Fibroblast of skin of left quadriceps (primary cell): ENCODE measurements at regions not wholly inside any gene's neighbourhood (a gene's known extent, or its start where the extent isn't known, plus 50 kb on each side); places are given as distances from the start of the nearest gene placed in this dataset.

Experiments used
- DNase-seq, 2 experiments: peaks; one replicate each; pipeline ENCODE4 v3.0.0-alpha.2; 2013; ENCODE audit warnings: low read depth in 2 of 2

DNA sequence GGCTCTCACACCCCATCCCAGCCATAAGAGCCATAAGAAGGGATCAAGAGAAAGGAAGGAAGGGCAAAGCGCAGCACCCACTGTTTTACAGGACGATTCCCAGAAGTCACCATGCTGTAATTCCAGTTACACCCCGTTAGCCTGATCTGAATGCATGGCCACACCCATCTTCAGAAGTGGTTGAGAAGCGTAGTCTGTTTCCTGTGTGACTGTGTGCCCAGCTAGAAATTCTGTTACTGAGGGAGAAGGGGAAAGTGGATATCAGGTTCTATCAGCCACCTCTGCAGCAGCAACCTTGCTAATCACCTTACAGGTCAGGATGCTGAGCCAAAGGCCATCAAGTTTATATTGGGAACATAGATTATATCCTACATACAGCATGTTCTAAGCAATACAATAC, 260.0 kb downstream of the ABHD5 start:
- no peak for DNase-seq

DNA sequence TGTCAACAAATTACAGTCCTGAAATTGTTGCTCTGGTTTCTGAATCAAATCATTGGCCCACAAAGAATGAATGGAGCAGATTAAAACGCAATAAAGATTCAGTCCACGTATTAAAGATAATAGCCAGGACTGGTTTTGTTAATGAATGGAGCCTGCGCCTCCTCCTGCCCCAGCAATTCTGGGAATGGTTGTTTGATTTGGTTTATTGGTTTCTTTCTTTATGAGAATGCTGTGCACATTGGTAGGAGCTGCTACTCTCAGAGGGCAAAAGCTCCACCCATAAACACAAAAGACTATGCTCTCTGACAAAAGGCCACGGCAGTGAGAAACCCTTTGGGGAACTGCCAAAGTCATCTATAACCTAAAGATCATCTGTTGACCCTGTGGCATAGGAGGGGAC, 261.1 kb downstream of the ABHD5 start:
- DNase-seq, result no peak

DNA sequence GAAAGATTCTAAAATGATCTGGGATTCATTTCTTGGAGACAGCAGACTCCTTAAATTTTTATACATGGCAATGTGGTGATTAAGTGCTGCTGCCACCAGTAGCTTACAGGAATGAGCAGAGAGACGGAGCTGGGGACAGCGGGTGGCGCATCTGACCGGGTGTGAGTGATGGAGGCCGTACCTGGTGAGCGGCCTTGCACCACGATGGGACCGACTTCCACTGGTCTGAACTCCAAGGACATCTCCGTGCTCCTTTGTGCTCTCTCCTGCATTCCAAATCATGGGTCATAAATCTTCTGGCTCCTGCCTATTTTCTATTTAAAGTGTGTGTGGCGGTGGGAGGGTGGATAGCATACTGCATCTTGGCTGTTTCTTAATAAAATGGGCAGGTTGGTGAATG, 262.6 kb downstream of the ABHD5 start:
- no peak for DNase-seq

DNA sequence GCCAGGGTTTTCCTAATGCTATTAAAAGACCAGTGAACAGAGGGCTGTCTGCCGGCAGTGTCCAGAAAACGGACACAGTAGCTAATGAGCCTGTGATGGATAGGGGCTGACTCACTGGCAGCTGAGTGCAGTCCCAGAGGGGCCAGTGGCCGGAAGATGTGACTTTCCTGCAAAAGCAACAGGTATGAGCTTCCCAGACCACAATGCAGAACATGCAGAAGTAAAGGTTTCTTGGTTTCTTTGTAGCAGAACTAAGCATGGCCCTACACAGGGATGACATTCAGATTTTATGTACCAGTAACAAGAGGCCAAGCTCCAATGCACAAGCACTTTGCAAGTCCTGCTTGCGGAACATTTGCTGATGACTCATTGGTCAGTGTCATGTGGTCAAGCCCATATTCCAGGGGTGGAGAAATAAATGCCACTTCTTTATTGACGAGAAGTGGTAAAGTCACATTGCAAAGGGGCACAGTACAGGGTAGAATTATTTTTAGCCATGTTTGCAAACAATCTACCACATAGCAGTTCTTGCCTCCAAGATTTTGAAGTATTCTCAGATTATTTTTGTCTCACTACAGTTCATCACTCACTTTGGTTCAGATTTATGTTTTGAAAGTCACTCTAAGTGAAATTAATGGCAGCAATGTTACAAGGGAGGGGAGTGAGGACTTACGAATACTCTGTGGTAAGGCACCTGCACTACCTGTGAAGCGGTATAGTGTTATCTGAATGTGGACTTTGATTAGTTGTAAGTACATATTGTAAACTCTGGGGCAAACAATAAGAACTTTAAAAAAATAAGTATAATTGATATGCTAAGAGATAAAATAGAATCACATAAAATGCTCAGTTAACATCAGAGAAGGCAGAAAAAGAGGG, 263.3 kb downstream of the ABHD5 start:
- DNase-seq, result no peak

DNA sequence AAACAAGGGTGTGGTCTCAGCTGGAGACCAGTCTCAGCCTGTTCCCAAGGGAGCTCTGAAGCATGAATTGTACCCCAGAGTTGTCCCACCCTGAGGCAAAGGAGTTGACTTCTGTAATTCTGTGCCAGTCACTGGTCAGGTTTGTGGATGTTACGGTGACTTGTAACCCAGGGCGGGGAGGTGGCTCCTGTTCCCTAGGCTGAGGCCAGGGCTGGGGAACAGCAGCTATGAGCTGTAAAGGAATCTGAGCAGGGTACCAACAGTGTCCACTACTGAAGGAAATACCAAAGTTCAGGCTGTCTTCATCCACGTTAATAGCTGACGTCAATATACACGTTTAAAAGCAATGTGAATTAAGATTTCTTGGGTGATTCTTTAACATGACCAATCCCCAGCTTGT, 266.2 kb downstream of the ABHD5 start:
- no peak for DNase-seq

DNA sequence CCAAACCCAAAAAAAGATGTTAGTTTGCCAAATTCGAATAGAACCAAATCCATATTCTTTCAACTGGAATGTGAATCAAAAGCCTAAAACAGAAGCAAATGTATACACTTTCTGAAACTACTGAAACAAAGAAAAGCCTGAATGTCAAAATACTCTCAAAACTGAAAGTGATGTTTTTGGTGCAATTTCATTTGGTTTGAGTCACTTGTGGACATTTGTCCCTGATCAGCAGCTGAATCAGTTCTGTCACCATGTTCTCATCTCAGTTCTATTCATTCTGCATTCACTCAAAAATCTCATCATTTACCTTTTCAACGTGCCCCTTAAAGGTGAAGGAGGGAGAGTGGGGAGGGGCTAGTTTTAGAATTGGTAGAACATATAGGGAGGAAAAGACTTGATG, 266.8 kb downstream of the ABHD5 start:
- no peak for DNase-seq

DNA sequence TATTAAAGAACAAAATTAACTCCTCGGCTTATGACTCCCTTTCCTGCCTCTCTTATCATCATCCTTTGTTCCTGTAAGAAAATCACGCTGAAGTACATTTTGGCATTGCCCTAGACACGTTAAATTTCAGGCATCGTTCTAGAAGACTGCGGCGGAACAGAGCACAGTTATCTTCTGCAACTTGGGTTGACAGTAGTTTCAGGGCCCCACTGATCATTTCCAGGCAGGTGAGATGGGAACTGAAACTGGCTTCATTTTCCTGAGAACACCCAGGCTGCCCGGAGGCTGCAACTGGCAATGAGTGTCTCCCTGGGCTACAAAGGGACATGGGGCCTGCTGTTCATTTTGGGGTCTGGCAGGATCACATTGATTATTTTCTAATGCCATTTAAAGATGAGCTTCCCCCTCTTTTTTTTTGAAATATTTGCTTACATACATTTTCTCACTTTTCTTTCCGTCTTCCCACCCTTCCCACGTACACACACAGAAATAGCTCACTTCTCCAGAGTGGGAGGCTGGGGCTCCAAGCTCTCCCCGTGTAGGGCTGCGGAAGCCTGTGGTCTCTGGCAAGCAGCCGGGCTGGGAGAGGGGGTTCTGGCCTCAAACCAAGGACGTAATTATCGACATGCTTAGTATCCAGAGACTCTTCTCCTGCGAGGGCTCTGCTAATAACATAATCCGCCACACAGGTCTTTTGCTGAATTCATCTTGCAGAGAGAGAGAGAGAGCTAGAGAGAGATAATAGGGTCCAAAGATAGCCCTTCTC, 267.4 kb downstream of the ABHD5 start:
- DNase-seq, result no peak

DNA sequence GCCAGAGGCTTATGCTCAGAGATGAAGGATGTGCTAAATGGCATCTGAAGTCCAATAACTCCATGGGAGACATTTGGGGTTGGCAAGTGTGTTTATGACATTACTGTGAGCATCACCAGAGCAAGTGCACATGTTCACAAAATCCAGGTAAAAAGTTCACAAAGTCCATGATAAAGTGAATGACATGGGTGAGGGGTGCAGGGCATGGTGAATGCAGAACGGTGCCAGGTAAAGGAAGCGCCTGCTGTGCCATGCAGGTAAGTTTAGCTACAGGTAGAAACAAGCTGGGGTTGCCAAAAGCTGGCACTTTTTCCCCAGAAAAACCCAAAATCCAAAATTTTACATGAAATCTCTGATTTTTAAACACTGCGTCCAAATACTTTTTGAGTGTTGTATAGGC, 268.2 kb downstream of the ABHD5 start:
- DNase-seq, result no peak

DNA sequence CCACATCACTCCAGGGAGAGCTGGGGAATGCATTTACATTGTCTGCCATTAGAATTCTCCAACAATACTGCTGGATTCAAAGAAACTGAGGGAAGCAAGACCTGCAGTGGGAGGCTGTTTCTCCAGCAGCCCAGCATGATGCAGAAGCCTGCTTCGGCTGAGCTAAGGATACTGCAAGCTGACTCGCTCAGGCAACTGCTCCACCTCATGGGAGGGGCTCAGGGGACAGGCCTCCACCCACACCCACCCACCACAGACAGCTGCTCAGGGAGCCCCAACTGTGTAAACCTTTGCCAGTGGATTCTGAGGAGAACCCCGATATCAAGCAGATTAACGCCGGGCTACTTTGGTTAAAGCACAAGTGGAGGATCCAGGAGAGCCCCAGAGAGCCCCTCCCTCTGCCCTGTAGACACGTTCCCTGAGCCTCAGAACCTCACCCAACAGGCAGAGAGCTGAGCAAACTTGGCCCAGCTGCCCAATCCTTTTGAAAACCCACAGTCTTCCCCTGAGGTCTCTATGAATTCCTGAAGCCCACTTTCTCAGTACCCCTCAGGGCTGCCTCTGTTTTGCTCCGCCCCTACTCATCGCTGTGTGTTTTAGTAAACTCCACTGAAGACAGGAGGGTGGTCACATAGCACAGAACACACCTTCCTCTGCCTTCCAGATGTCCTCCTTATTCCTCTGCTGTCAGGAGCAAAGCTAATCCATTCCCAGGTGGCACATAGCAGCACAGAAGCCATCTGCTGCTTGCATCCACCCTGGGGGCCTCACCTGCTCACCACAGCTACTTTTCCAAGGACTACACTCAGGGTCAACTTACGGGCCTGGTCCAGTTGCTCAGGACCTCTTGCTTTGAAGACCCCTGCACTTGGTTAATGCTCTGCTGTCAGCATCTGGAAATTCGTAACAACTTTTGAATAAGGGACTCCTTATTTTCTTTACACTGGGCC, 269.0 kb downstream of the ABHD5 start:
- DNase-seq, result no peak

DNA sequence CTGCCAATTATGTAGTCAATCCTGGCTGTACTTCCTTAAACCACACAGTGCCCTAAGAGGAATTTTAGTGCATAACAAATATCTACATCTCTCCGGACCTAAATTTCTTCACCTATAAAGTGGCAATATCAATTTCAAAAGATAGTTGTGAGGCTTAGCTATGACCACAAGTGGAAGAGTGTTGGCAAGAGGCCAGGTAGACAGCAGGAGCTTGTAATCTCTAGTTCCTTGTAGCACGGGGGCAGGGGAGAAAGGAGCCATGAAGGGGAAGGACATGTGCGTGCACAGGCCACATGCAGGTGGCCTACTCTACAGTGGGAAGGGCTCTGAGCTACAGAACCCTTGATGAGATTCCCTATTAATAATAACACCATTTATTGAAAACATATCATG, 269.7 kb downstream of the ABHD5 start:
- DNase-seq, result peak in 1 of 2 experiments; percentile 3

DNA sequence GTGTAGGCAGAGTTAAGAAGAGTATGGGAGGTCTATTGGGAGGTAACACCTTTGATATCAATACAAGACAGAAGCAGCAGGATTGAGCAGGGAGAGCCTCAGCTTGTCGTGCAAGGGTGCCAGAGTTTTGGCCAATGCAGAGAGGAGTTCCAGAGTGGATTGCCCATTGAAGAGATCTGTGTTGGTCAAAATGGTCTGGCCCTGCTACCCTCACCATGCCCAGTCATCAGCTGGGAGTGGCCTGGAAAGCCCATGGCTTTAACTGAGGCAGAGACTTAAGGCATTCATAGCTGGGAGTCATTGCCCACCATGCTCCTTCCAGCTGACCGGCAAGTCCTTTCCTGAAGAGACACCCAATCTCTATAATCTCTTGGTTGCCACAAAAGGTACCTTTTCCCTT, 271.3 kb downstream of the ABHD5 start:
- DNase-seq, result no peak

DNA sequence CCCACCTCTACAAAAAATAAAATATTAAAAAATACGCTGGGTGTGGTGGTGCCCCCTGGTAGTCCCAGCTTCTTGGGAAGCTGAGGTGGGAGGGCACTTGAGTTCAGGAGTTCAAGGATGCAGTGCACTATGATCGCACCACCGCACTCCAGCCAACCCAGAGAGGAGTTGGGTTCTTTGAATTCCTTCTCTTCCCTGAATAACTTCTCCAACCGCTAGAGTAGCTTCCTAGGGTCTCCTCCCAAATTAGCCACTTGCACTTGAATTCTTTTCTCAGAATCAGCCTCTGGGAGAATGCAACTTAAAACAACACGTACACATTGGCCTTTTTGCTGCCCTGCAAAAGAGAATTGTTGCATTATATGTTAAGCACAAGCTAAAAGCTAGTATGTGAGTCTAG, 272.5 kb downstream of the ABHD5 start:
- no peak for DNase-seq

DNA sequence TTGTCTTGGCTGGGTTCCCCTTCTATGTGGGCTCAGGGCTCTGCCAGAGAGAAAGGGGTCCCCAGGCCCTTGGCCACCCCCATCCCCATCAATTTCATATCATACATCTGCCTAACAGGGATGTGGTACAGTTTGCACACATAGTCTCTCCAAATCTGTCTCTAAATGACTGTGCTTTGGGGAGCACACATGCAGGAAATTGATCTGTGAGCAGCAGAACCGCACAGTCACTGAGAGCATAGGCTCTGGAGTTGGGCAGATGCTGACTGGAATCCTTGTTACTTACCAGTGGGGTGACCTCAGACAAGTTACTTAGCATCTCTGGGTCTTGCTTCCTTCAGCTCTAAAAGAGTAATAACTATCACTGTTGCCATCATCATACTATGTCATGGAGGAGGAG, 273.9 kb downstream of the ABHD5 start:
- DNase-seq, result no peak

DNA sequence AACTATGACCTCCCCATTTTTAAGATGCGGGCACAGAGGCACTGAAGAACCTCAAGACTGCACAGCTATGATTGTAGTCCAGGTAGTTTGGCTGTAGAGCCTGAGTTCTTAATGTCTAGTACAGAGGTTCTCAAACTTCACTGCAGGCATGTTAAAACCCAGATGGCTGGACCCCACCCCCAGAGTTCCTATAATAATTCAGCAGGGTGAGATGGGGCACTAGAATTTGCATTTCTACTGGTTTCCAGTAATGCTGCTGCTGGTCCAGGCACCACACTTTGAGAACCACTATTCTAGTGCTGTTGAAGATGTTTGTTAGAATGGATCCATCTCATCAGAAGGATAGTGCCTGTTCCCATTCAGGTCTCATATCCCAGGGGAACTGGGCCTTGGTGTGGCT, 274.9 kb downstream of the ABHD5 start:
- DNase-seq, result no peak

DNA sequence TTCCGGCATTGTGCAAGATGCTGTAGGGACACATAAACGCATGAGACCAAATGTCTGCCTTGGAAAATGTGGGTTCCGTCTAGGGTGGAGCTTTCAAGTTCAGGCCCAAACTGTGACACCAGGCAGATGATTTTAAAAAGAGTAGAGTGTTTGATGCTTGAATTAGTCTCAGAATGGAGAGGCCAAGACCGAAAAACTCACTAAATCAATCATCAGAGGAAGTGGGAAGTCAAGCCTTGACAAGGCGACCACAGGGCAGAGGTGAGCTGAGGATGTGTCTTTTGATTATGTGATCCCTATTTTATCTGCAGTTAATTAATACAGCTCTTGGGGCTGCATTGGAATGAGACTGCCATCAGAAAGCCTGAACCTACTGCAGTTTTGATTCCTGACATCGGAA, 275.4 kb downstream of the ABHD5 start:
- no peak for DNase-seq

DNA sequence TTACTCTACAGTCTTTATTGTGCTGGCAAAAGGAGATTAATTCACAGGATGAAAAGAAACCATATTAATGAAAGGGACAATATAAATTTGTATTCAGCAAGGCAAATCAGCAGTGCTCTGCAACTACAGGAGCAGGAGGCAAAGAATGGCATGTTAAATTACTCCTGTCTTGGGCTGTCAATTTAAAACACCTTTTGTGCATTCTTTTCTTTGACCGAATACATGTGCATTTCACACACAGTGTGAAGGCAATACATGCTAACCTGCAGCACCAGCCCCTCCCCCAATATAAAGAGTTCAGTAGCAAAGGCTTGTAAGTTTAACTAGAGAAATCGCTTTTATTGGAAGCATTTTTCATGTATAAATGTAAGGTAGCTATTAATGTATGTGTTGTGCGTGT, 275.2 kb upstream of the TOPAZ1 start:
- no peak for DNase-seq

DNA sequence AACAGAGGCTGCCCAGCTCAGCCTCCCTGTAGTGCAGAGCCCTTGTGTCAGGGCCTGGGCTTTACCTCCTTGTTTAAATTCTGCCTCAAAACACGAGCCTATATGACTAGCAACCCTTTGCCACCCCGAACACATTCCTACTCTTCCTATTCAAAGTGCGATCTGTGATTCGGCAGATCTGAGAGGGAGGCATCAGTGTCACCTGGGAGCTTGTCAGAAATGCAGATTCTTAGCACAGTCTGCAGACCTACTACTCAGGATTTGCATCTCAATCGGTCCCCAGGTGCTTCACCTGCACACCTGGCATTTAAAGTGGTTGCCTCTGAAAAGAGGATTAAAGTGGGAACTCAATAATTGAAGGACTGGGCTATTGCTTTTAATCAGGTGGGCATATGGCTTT, 273.2 kb upstream of the TOPAZ1 start:
- DNase-seq, result no peak

DNA sequence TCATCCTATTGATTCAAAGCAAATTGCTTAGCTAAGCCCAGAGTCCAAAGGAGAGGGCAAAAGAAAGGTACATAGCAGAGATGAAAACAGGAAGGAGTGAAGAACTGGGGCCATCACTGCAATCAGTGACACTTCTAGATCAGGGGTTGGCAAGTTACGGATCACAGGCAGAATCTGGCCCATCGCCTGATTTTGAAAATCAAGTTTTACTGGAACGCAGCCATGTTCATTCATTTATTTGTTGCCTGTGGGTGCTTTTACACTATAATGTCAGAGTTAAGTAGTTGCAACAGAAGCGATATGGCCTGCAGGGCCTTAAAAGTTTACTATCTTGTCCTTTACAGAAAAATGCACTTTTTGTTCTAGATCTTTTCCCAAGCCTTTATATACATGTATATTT, 271.7 kb upstream of the TOPAZ1 start:
- no peak for DNase-seq

DNA sequence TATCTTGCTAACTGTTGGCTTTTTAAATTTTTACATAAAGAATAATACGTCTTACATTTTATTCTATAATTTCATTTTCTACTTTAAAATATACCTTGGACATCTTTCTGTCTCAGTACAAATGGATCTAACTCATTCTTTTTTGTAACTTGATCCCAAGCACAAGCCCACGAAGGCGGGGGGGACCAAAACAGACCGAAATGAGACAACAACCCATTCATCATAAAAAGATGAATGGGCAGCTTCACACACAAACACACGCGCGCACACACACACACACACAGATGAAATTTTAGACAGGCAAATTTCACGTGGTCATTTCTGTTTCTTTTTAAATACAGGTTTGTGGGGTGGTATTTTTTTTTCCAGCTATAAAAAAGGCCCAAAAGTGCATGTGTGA, 271.3 kb upstream of the TOPAZ1 start:
- no peak for DNase-seq

DNA sequence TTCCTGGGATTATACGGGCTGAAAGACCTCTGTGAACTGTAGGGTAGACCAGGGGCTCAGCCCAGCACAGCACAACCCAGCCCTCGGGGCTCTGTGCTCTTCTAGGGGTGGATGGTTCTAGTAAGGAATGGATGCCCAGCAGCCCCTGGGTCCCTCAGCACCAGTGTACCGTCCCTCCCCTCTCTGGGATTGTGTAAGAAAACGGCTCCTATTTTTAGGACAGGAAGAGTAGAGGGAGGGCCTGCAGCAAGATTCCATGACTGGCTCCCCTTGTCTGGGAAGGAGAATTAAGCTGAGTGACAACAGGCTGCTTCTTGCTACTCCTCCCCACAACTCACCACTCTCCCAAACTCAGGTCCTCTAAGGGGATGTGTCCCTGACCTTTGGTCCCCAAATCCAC, 270.8 kb upstream of the TOPAZ1 start:
- no peak for DNase-seq

DNA sequence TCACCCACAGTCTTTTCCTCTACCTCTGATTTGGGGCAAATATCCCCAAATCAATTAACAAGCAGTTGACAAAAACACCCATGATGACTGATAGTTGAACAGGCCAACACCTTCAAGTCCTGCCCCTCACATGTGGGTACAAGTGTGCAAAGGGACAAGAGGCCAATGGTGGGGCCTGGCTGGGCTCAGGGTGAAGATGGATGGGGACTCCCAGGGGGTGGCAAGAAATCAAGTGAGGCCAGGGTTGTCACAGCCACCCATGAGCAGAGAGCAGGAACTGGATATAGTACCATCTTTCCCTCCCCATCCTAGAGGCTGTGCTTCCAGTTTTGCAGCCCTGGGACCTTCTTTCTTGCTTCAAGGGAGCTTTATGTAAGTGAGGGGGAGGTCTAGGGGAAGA, 270.2 kb upstream of the TOPAZ1 start:
- DNase-seq, result no peak

DNA sequence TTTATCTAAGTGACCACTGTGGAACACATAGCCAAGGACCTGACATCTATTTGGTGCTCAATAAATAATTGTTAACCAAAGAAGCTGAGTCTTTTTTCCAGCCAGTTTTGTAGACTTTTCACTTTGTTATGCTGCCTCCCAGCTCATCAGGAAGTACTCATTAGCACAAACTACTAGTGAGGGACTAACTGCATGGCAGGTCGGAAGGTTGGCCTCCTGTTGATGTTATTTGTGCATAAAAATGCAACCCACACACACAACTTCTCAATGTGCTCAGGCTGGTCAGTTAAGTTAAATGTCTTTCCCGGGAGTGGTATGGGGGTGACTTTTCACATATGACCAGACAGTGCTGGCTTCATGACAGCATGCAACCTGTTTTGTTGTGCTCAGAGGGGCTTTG, 263.0 kb upstream of the TOPAZ1 start:
- DNase-seq, result no peak
